Type B pancreatic cell (in vitro differentiated cells): ENCODE measurements at regions not wholly inside any gene's neighbourhood (a gene's known extent, or its start where the extent isn't known, plus 50 kb on each side); places are given as distances from the start of the nearest gene placed in this dataset.
"Not testable (repeated sequence)": the region's sequence is repeated elsewhere in the genome, so short reads cannot be mapped to it uniquely, and the experiment has no call there.

Source experiments
- DNase-seq: peaks from one replicate; pipeline ENCODE4 v3.0.0; 2021; ENCODE audit warnings: mixed read lengths; ENCODE audit not compliant: unreplicated experiment; ENCODE audit errors: extremely low spot score
- H3K27ac Mint-ChIP-seq: 2 replicates; pipeline ENCODE4 v1.8.0; 2021; ENCODE audit warnings: mild to moderate bottlenecking, mixed read lengths
- H3K27me3 Mint-ChIP-seq: 2 replicates; pipeline ENCODE4 v1.8.0; 2021; ENCODE audit warnings: mixed read lengths
- H3K36me3 Mint-ChIP-seq: 2 replicates; pipeline ENCODE4 v1.8.0; 2021; ENCODE audit warnings: mixed read lengths
- H3K4me1 Mint-ChIP-seq: one replicate; pipeline ENCODE4 v1.8.0; 2021; ENCODE audit warnings: mixed read lengths; ENCODE audit not compliant: unreplicated experiment
- H3K4me3 Mint-ChIP-seq: 2 replicates; pipeline ENCODE4 v1.8.0; 2021; ENCODE audit warnings: mild to moderate bottlenecking, mixed read lengths
- H3K9me3 Mint-ChIP-seq: 2 replicates; pipeline ENCODE4 v1.8.0; 2021; ENCODE audit warnings: mixed read lengths
- TF ChIP-seq, protein P1 (sequence below): fragments of 200-600 bp; sonication (generic); conservative IDR thresholded peaks from 2 replicates; pipeline ENCODE4 v1.5.0; 2021; ENCODE audit warnings: antibody characterized with exemption, mild to moderate bottlenecking

DNA sequence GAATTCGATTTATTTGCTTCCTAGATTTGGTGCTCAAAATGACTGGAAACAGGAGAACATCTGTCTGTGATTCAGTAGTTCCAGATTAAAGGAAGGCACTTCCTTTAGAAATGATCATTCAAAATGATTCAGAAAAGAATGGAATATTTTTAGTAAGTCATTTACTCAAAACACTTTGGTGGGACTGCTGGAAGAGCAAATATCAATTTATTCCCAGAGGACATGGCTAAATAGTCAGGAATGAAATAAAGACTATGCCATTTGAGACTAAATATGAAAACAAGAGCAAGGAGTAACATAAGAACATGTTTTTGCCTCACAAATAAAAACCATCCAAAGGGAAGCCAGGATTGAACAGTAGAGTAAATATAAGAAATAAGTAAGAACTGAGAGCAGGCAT is 138.6 kb upstream of the RASA1 start:
- DNase-seq = no peak
- TF ChIP-seq, protein P1, sequence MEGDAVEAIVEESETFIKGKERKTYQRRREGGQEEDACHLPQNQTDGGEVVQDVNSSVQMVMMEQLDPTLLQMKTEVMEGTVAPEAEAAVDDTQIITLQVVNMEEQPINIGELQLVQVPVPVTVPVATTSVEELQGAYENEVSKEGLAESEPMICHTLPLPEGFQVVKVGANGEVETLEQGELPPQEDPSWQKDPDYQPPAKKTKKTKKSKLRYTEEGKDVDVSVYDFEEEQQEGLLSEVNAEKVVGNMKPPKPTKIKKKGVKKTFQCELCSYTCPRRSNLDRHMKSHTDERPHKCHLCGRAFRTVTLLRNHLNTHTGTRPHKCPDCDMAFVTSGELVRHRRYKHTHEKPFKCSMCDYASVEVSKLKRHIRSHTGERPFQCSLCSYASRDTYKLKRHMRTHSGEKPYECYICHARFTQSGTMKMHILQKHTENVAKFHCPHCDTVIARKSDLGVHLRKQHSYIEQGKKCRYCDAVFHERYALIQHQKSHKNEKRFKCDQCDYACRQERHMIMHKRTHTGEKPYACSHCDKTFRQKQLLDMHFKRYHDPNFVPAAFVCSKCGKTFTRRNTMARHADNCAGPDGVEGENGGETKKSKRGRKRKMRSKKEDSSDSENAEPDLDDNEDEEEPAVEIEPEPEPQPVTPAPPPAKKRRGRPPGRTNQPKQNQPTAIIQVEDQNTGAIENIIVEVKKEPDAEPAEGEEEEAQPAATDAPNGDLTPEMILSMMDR = no peak
- H3K9me3 Mint-ChIP-seq = no peaks in the 10 kb centered on the region
- no peak overlapping the region for H3K4me3 Mint-ChIP-seq
- no peaks in the 10 kb centered on the region for H3K36me3 Mint-ChIP-seq
- no peaks in the 10 kb centered on the region for H3K4me1 Mint-ChIP-seq
- H3K27me3 Mint-ChIP-seq = no peaks in the 10 kb centered on the region
- no peak overlapping the region for H3K27ac Mint-ChIP-seq

DNA sequence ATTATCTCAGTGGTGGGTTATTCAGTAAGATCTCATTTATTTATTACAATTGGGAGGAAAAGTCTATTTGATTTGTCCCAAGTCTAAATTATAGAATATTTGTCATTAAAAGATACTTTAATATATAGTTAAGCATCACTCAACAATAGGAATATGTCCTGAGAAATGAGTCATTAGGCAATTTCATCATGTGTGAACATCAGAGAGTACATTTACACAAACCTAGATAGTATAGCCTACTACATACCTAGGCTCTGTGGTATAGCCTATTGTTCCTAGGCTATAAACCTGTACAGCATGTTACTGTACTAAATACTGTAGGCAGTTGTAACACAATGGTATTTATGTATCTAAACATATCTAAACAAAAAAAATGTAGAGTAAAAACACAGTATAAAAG is 135.0 kb upstream of the RASA1 start:
- H3K36me3 Mint-ChIP-seq = no peaks in the 10 kb centered on the region
- no peak for DNase-seq
- H3K27ac Mint-ChIP-seq = no peak overlapping the region
- H3K9me3 Mint-ChIP-seq = no peaks in the 10 kb centered on the region
- no peak overlapping the region for H3K4me3 Mint-ChIP-seq
- H3K4me1 Mint-ChIP-seq = no peaks in the 10 kb centered on the region
- TF ChIP-seq, protein P1 = no peak
- no peaks in the 10 kb centered on the region for H3K27me3 Mint-ChIP-seq

DNA sequence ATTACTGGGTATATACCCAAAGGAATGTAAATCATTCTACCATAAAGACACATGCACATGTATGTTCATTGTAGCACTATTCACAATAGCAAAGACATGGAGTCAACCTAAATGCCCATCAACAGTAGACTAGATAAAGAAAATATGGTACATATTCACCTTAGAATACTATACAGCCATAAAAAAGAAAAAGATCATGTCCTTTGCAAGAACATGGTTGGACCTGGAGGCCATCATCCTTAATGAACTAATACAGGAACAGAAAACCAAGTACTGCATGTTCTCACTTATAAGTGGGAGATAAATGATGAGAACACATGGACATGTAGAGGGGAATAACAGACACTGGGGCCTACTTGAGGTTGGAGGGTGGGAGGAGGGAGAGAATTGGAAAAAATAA is 133.2 kb upstream of the RASA1 start:
- H3K4me1 Mint-ChIP-seq = not testable (repeated sequence)

DNA sequence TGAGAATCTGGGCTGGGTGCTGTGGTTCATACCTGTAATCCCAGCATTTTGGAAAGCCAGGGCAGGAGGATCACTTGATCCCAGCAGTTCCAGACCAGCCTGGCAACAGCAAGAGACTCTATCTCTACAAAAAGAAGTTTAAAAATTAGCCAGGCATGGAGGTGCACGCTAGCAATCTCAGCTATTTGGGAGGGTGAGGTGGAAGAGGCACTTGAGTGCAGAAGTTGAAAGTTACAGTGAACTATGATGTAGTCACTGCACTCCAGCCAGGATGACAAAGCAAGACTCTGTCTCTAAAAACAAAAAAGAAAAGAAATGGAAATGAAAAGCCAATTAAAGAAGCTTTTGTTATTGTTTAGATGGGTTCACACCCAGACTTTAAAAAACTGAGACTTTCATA is 131.6 kb upstream of the RASA1 start:
- no peak overlapping the region for H3K4me3 Mint-ChIP-seq
- H3K9me3 Mint-ChIP-seq = no peaks in the 10 kb centered on the region
- DNase-seq = no peak
- H3K36me3 Mint-ChIP-seq = no peaks in the 10 kb centered on the region
- TF ChIP-seq, protein P1 = no peak
- peaks cover 7% of the 10 kb centered on the region for H3K27me3 Mint-ChIP-seq
- H3K27ac Mint-ChIP-seq = no peak overlapping the region
- no peaks in the 10 kb centered on the region for H3K4me1 Mint-ChIP-seq

More for the DNA sequence above, 133.2 kb upstream of the RASA1 start:
- H3K4me3 Mint-ChIP-seq, H3K27me3 Mint-ChIP-seq, DNase-seq, H3K9me3 Mint-ChIP-seq, H3K27ac Mint-ChIP-seq, H3K36me3 Mint-ChIP-seq: not testable (repeated sequence)

DNA sequence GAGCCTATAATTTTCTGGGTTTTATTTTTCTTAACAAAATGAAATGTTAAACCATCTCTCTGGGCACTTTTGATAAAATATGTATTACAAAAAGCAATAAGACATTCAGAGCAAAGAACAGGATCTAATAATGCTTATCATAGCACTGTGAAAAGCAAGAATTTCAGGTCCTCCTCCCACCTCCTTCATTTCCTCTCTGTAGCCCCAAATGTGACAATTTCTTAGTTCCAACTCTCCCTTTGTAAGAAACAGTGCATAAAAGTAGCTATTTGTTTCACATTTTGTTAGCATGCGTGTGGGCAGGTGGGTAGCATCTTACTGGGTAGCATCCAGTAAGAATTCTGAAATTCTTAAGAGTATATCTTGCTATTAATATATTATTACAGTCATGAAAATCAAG is 130.9 kb upstream of the RASA1 start:
- H3K36me3 Mint-ChIP-seq = no peaks in the 10 kb centered on the region
- H3K9me3 Mint-ChIP-seq = no peaks in the 10 kb centered on the region
- TF ChIP-seq, protein P1 = no peak
- H3K4me1 Mint-ChIP-seq = no peaks in the 10 kb centered on the region
- no peak overlapping the region for H3K4me3 Mint-ChIP-seq
- no peak for DNase-seq
- peaks cover 7% of the 10 kb centered on the region for H3K27me3 Mint-ChIP-seq
- no peak overlapping the region for H3K27ac Mint-ChIP-seq

DNA sequence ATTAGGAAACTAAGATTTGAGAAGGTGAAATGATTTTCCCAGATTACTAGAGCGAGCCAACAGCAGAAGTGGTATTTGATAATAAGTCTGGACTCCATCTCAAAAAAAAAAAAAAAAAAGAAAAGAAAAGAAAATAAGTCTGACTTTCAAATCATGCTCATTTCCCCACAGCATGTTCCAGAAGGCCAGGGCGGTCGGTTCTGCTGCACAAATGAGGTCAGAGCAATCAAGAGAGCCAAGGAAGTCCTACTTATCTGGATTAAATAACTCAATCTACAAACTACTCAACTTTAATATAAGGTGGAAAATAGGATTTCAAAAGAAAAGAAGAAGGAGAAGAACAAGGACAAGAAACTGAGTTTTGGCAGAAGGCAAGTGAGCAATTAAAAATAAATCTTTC is 130.4 kb upstream of the RASA1 start:
- Mint-ChIP-seq H3K4me1 (no peaks in the 10 kb centered on the region), H3K27ac (no peak overlapping the region), H3K9me3 (no peaks in the 10 kb centered on the region), H3K36me3 (no peaks in the 10 kb centered on the region), H3K4me3 (no peak overlapping the region), H3K27me3 (peaks cover 7% of the 10 kb centered on the region)
- TF ChIP-seq, protein P1 = no peak
- no peak for DNase-seq
